GM19372 (cell line): ENCODE measurements at regions not wholly inside any gene's neighbourhood (a gene's known extent, or its start where the extent isn't known, plus 50 kb on each side); places are given as distances from the start of the nearest gene placed in this dataset.

ENCODE experiments used
- ATAC-seq: cut with Tn5 transposase; IDR thresholded peaks from one replicate; pipeline ENCODE4 v1.9.1; 2021; ENCODE audit warnings: mild to moderate bottlenecking, low read depth, moderate library complexity; ENCODE audit not compliant: unreplicated experiment

DNA sequence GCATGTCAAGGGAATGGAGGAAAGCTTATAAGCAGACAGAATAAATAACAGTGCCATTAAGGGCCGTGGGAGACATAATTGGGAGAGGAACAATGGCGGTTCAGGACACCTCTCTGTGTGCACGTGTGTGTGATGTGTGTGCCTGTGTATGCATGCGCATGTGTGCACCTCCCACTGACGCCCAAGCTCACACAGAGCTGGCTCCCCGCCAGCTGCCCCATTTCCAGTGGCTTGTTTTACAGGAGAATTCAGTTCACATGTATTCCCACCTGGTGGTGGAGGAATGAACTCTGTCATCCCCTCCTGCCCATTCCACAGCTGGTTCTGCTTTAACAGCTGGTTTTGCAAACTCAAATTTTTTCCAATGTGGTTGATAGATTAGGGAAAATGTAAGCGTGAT, 262.2 kb downstream of the AJAP1 start:
- ATAC-seq, result no peak

DNA sequence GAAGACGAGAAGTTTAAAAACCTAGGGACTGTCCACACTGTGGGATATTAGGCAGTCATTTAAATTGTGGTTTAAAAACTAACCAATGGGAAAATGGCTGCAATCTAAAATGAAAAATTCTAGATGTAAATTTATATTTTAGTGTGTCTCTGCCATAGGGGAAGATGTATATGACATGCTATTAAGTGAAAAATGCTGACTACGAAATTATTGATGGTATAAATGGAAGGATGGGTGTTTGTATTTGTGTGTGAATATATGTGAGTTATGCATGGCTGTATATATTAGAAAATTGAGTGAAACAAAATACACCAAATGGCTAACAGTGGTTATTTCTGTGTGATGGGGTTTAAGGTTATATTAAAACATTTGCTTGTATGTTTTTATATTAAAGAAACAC, 260.7 kb downstream of the AJAP1 start:
- no peak for ATAC-seq

DNA sequence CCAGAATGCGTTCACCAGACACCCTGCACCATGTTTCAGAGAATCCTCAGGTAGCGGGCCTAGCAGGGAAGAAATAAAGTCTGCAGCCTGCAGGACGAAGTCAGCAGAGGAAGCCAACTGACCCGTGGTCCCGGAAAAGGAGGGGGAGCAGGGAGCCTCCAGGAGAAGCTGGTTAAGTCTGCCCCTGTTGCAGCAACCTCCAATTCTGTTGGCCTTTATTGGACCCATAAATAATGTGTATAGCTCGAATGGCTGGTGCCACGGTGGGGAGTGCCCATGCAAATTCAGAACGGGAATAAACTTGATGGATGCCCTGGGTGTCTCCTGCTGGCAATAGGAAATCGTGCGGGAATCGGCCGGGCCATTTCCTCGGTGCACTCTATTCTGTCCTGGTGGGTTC, 254.1 kb downstream of the AJAP1 start:
- no peak for ATAC-seq

DNA sequence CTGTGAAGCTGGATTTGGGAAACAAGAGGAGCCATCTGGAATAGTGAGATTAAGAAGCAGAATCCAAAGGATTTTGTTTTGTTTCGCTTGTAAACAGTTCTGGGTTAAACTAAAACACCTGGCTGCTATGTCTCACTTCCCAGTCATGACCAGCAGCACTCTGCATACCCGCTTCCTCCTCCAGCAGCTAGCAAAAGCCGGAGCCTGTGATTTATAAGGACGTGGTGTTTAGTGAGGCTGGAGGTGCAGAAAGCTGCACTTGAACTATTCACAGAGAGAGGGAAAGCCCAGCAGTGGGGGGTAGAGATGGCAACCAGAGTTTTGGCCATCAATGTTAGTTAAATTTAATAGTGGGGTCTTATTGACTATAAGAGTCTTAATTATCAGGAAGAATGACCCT, 240.2 kb downstream of the AJAP1 start:
- no peak for ATAC-seq

DNA sequence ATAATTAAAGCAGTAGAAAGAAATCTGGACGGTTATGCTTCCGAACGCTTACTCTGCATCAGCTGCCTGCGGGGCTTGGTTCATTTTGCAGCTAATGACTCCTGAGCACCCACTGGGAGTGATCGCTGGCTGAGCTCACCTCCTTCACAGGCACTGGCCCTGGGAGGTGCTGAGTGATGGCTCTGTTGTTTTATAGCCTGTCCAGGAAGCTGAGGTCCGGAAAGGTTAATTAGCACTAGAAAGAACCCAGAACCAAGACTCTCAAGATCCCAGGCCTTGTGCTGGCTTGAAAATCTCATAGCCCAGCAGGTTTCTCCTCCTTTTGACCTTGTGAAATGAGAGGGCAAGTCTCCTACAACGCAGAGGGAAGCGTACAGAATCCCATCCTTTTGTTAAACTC, 226.2 kb downstream of the AJAP1 start:
- ATAC-seq, result no peak

DNA sequence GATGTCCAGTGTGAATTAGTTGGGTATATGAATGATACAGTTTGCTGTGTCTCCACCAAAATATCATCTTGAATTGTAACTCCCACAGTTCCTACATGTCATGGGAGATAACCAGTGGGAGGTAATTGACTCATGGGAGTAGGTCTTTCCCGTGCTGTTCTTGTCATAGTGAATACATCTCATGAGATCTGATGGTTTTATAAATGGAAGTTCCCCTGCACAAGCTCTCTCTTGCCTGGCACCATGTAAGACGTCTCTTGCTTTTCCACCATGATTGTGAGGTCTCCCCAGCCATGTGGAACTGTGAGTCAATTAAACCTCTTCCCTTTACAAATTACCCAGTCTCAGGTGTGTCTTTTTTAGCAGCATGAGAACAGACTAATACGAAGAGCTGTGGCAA, 223.0 kb downstream of the AJAP1 start:
- no peak for ATAC-seq

DNA sequence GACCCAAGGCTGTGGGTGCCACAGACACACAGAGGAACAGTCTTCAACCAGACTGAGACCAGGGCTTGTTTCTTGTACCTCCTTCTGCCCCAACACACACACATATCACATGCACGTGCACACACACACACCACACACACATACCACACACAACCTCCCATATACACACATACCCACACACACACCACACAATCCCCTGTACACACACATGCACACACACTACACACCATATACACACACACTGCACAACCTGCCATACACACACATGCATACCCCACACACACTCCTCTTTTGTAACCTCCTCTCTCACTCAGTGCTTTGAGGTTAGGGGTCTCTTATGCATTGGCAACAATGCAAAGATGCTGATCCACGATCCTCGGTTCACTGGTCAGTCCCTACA, 217.0 kb downstream of the AJAP1 start:
- ATAC-seq, result no peak

DNA sequence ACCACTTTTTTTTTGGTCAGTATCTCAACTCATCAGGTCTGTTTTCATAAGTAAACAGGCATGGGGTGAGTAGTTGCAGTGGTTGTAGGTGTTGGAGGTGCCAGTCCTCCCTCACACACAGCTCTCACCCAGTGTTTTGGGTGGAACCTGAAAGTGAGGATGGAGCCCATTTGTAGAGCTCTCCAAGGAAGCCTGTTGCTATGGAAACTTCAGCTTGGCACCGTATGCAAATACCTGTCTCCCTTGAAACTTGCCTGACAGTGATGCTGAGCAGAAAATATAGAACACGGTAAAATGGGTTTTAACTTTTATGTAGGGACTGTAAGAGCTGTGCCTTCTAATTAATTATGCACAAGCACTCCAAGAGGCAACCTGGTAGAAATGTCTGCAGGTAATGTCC, 214.1 kb downstream of the AJAP1 start:
- ATAC-seq, result no peak

DNA sequence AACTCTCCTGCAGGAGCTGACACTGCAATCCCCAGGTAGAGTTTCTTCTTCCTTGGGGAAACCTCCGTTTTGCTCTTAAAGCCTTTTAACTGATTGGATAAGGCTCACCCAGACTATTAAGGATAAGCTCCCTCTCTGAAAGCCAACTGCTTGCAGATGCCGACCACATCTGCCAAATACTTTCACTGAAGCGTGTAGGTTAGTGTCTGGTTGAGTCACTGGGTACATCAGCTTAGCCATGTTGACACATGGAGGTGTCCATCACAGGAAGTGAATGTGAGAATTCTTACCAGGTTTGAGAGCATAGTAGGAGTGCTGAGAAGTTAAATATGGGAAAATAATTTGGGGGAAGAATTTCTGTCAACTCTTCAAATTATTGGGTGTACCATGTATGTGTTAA, 202.0 kb downstream of the AJAP1 start:
- ATAC-seq, result no peak

DNA sequence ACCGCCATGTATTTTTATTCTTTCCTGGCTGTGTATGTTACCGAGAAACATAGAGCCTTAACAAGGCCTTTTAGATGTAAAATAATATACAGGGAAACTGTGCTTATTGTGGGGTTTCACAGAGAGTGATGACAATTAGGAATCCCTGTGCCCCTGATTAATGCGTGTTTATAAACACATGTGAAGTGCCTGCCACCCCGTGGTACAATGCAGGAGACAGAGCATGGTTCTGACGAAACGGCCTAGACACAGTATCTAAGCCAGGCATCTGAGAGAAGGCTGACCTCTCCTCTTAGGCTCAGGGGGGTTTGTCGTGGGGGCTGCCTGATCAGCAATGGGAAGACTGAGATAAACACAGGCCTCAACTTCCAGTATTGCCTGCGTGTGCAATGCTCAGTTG, 200.0 kb downstream of the AJAP1 start:
- no peak for ATAC-seq

DNA sequence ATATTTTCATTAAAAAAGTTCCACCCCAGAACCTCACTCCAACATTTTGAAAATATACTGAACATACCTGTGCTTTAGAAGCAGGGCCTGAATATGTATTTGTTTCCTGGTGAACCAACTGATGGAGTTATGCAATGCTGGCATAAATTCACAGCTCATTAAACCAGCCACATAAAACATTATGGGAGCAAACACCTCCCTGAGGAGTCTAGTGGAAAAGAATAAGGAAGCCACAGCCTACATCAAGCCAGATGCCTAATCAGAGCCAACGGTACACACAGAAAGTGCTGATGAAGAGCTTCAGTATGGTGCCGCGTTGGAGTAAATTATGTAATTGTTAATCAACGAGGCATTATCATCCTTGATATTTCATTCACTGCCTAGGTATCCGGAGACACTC, 199.5 kb downstream of the AJAP1 start:
- ATAC-seq, result no peak

DNA sequence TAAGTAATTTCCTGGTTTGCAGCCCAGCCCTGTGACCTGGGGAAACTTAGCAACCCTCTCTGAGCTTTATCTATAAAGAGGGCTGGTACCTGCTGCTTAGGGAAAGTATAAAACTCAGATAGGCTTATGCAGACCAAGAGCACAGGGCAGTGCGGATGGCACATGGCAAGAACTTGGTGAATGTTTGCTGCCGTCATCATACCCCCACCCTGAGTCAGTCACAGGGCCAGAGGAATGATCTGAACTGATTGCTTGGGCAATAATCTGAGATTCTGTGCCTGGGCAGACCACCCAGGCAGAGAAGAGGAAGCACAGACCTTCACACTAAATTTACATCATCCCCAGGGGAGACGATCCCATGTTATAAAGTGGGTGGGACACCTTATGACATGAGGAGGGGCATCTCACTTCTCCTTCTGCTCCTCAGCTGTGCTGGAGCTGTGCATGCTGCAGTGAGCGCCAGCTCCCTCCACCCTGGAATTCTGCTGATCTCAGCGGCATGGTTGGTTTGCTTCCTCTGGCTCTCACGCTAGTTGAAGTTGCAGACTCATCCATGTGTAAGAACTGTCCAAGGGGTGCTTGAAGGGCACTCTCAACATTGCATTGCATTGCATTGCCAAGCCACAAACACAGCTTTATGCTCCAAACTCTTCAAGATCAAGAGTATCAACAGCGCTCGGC, 197.1 kb downstream of the AJAP1 start:
- ATAC-seq, result no peak

DNA sequence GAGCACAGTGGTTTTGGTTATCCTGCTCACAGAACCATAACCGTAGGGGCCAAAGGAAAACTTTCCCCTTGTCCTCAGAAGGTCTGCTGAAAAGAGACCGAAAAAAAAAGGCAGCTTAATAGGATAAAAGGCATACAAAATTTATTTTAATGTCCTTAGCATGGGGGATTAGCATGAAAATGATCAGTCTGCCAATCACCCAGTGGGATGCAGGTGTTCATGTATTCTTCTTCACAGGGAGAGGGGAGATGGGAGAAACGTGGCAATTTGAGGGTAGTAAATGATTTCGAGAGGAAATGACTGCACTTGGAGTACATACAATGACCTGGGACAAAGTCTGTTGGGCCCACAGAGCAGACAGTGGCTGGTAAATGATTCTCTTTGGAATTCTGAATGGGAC, 194.0 kb downstream of the AJAP1 start:
- no peak for ATAC-seq

DNA sequence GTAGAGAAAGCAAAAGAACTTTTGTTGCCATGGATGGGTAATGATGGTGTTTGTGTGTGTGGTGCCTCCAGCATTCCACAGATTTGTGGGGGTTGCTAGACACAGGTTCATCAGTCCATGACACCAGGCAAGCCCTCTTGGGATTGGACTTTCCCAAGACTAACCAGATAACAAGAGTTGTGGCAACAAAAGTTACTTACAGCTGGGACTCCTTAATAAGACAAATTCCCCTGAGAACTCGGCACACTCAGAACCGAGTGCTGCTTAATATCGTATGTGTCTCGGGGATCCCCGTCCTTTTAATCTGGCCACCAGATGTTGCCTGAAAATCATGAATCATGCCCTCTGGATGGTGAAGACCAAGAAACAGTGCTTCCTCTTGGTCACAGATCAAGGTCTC, 193.3 kb downstream of the AJAP1 start:
- ATAC-seq, result no peak
